ENCODE measurements at regions not wholly inside any gene's neighbourhood (a gene's known extent, or its start where the extent isn't known, plus 50 kb on each side); places are given as distances from the start of the nearest gene placed in this dataset.

DNA sequence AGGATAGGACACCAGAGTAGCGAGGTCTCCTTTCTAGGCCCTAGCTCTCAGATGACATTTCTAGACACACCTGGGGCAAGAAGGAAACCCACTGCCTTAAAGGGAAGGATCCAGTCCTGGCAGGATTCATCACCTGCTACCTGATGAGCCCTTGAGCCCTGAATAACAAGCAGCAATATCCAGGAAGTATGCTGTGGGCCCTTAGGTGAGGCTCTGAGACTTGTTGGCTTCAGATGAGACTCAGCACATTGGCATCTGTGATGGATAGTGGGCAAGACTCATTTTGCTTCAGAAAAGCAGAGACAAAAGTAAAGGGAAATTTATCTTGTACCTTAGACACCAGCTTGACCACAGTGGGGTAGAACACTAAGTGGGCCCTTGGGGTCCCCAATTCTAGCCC is 238.4 kb upstream of the MEOX2 start:
- TF ChIP-seq CTCF (IDR thresholded peaks at IDR 0.05 in 4 of 5, conservative IDR thresholded peaks at IDR 0.05 in 1 of 5) (no peak), POLR2A (IDR thresholded peaks at IDR 0.05) (no peak)
